Lung (tissue), 11 donors: ENCODE measurements at regions not wholly inside any gene's neighbourhood (a gene's known extent, or its start where the extent isn't known, plus 50 kb on each side); places are given as distances from the start of the nearest gene placed in this dataset.

Experiments used
- ATAC-seq: fragments of 200-7000 bp; cut with Tn5 transposase; one replicate; pipeline ENCODE4 v1.9.1; 2020; ENCODE audit warnings: moderate number of reproducible peaks; ENCODE audit not compliant: insufficient read depth, low FRiP score
- DNase-seq, 3 donors: peaks; one replicate each; pipeline ENCODE4 v3.0.0-alpha.2; 2013 to 2017
- H3K27ac ChIP-seq, 2 donors: one replicate each; pipeline ENCODE4 v1.5.1; 2013; ENCODE audit warnings: mild to moderate bottlenecking in 2 of 2, moderate library complexity in 2 of 2, control low read depth in 1 of 2, inconsistent platforms in 1 of 2, low read depth in 1 of 2, low read length in 1 of 2
- H3K27me3 ChIP-seq, 3 donors: one replicate each; pipeline ENCODE4 v1.5.1; 2013; ENCODE audit warnings: low read length in 2 of 3; ENCODE audit not compliant: control insufficient read depth in 3 of 3, insufficient read depth in 3 of 3
- H3K36me3 ChIP-seq, 4 donors: one replicate each; pipeline ENCODE4 v1.5.1; 2013; ENCODE audit warnings: low read length in 4 of 4, mild to moderate bottlenecking in 1 of 4, moderate library complexity in 1 of 4; ENCODE audit not compliant: control insufficient read depth in 4 of 4, insufficient read depth in 4 of 4
- H3K4me1 ChIP-seq, 5 donors: one replicate each; pipeline ENCODE4 v1.5.1; 2013; ENCODE audit warnings: low read length in 5 of 5, mild to moderate bottlenecking in 2 of 5, moderate library complexity in 1 of 5; ENCODE audit not compliant: control insufficient read depth in 5 of 5, insufficient read depth in 5 of 5
- H3K4me3 ChIP-seq: one replicate; pipeline ENCODE4 v1.5.1; 2013; ENCODE audit warnings: mild to moderate bottlenecking, control low read depth, moderate library complexity
- H3K9ac ChIP-seq, 2 donors: one replicate each; pipeline ENCODE4 v1.5.1; 2013; ENCODE audit warnings: low read length in 2 of 2, control low read depth in 1 of 2; ENCODE audit not compliant: insufficient read depth in 1 of 2
- H3K9me3 ChIP-seq, 4 donors: one replicate each; pipeline ENCODE4 v1.5.1; 2013; ENCODE audit warnings: low read length in 3 of 4, mild to moderate bottlenecking in 1 of 4, moderate library complexity in 1 of 4; ENCODE audit not compliant: control insufficient read depth in 4 of 4, insufficient read depth in 3 of 4
- WGBS, 2 donors: extraction: QIAGEN DNeasy Blood & Tissue Kit; methylation state at CpG; one replicate each; pipeline ENCODE4 v1.1.7; 2013; 5-methylcytosine and 5-hydroxymethylcytosine counted together
- TF ChIP-seq, protein P1 (sequence below): IDR thresholded peaks from 2 replicates; pipeline ENCODE4 v1.5.1; 2012; ENCODE audit warnings: mild to moderate bottlenecking; ENCODE audit errors: control extremely low read depth, extremely low read depth
- donor health status: control.
- donor health status: control.
- donor health status: Bipolar disorder and iron deficiency.
- donor health status: healthy.
- donor health status: DM: yes; HTN: yes; CAD: no.

DNA sequence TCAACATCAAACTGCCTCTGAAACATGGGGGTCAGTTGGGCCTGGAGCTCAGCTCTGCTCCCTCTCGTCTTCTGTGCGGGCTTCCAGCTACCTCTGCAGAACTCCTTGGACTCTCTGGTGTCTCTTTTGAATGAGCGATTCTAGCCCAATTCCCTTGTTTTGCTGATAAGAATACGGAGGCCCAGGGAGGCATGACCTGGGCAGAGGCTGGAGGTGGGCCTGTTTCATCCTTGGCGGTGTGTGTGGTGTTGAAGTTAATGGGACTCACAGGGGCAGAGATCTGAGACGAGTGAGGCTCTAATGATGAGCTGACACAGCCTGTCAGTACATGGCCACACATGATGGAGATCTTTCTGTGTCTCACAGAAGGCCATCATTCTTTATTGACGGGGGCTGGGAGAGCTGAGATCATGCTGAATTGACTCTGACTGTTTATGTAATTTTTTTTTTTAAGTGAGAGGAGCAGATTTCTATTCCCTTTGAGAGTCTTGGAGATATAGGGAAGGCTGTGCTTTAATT lies 134.5 kb downstream of the URB2 start:
- 80 to 93% methylated on average over 7 of the region's 7 CpGs for WGBS, 2 donors
- no peak for ATAC-seq
- Histone ChIP-seq H3K36me3 (no peaks in the 10 kb centered on the region), H3K9me3 (peaks cover 0 to 10% (median 2%) of the 10 kb centered on the region in 4 donors), H3K27ac (no peak overlapping the region), H3K4me3 (no peak overlapping the region), H3K27me3 (no peaks in the 10 kb centered on the region), H3K9ac (no peak overlapping the region), H3K4me1 (peaks cover 0 to 3% (median 0%) of the 10 kb centered on the region in 5 donors)
- TF ChIP-seq, protein P1, sequence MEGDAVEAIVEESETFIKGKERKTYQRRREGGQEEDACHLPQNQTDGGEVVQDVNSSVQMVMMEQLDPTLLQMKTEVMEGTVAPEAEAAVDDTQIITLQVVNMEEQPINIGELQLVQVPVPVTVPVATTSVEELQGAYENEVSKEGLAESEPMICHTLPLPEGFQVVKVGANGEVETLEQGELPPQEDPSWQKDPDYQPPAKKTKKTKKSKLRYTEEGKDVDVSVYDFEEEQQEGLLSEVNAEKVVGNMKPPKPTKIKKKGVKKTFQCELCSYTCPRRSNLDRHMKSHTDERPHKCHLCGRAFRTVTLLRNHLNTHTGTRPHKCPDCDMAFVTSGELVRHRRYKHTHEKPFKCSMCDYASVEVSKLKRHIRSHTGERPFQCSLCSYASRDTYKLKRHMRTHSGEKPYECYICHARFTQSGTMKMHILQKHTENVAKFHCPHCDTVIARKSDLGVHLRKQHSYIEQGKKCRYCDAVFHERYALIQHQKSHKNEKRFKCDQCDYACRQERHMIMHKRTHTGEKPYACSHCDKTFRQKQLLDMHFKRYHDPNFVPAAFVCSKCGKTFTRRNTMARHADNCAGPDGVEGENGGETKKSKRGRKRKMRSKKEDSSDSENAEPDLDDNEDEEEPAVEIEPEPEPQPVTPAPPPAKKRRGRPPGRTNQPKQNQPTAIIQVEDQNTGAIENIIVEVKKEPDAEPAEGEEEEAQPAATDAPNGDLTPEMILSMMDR, result no peak
- DNase-seq, result no peak

DNA sequence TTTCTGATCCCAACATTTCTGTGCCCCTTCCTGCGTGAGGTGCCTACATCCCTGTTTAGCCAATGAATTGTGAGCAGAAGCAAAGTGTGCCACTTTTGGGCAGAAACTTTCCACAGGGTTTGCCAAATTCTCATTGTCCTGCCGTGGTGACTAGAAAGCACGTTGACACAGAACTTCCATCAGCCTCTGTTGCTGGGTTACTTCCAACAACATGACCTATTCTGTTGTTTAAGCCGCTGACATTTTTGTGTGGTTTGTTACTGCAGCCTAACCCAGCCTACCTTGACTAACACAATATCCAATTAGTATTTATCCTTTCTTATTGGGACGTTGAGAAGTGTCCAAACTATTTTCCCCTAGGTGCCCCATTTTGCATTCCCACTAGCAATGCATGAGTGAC lies 136.8 kb downstream of the URB2 start:
- Histone ChIP-seq H3K27ac (no peak overlapping the region), H3K36me3 (no peaks in the 10 kb centered on the region), H3K9ac (no peak overlapping the region), H3K27me3 (no peaks in the 10 kb centered on the region), H3K9me3 (peaks cover 0 to 2% (median 0%) of the 10 kb centered on the region in 4 donors), H3K4me3 (no peak overlapping the region), H3K4me1 (peaks cover 0 to 3% (median 0%) of the 10 kb centered on the region in 5 donors)
- TF ChIP-seq, protein P1, result no peak
- ATAC-seq, result no peak
- DNase-seq, result no peak
- WGBS, 2 donors, result 75 to 86% methylated on average over 5 of the region's 5 CpGs

GRCh38 chr1:229768232-229768631 lies 142.2 kb downstream of the URB2 start:
- no peak for ATAC-seq
- Histone ChIP-seq H3K27ac (no peak overlapping the region), H3K4me1 (no peaks in the 10 kb centered on the region), H3K9ac (no peak overlapping the region), H3K27me3 (no peaks in the 10 kb centered on the region), H3K36me3 (no peaks in the 10 kb centered on the region), H3K4me3 (no peak overlapping the region), H3K9me3 (no peaks in the 10 kb centered on the region)
- 86 to 95% methylated on average over 5 of the region's 5 CpGs for WGBS, 2 donors
- DNase-seq, result no peak
- TF ChIP-seq, protein P1, result no peak

GRCh38 chr1:229769006-229769405 lies 143.0 kb downstream of the URB2 start:
- Histone ChIP-seq H3K9ac (no peak overlapping the region), H3K4me3 (no peak overlapping the region), H3K27me3 (no peaks in the 10 kb centered on the region), H3K4me1 (no peaks in the 10 kb centered on the region), H3K27ac (no peak overlapping the region), H3K9me3 (no peaks in the 10 kb centered on the region), H3K36me3 (no peaks in the 10 kb centered on the region)
- WGBS, 2 donors, result 80 to 83% methylated on average over 3 of the region's 3 CpGs
- TF ChIP-seq, protein P1, result no peak
- ATAC-seq (no peak), DNase-seq (no peak)
